SK-N-MC (cell line): ENCODE measurements at regions not wholly inside any gene's neighbourhood (a gene's known extent, or its start where the extent isn't known, plus 50 kb on each side); places are given as distances from the start of the nearest gene placed in this dataset.
"Not testable (repeated sequence)": the region's sequence is repeated elsewhere in the genome, so short reads cannot be mapped to it uniquely, and the experiment has no call there.

Experiments used
- DNase-seq: peaks from one replicate; pipeline ENCODE4 v3.0.0-alpha.2; 2011; ENCODE audit warnings: low read depth, low spot score
- H3K27ac ChIP-seq: fragments of 200-600 bp; sonication (generic); 2 replicates; pipeline ENCODE4 v1.5.1; 2016; ENCODE audit warnings: mixed run types
- H3K36me3 ChIP-seq: fragments of 200-600 bp; sonication (generic); 2 replicates; pipeline ENCODE4 v1.6.1; 2017; ENCODE audit warnings: antibody characterized with exemption, low read length, mixed read lengths; ENCODE audit not compliant: insufficient read depth
- H3K4me3 ChIP-seq: fragments of 200-600 bp; sonication (generic); 2 replicates; pipeline ENCODE4 v1.5.1; 2016
- H3K9ac ChIP-seq: fragments of 200-600 bp; sonication (generic); 2 replicates; pipeline ENCODE4 v1.8.0; 2017; ENCODE audit warnings: mixed run types, mixed read lengths; ENCODE audit not compliant: insufficient read length
- H3K9me3 ChIP-seq: fragments of 200-600 bp; sonication (generic); 2 replicates; pipeline ENCODE4 v1.6.1; 2017; ENCODE audit warnings: low read depth, mild to moderate bottlenecking, antibody characterized with exemption, low read length, moderate library complexity, mixed read lengths
- EZH2 ChIP-seq: fragments of 200-600 bp; sonication (generic); IDR thresholded peaks from one replicate; pipeline ENCODE4 v1.6.1; 2017; ENCODE audit warnings: antibody characterized with exemption
- FOXP2 ChIP-seq: optimal IDR thresholded peaks from 2 replicates; pipeline ENCODE3; 2011; ENCODE audit warnings: mild to moderate bottlenecking, moderate library complexity; ENCODE audit not compliant: insufficient read depth; ENCODE audit errors: extremely low read length, control extremely low read depth
- POLR2AphosphoS5 ChIP-seq: IDR thresholded peaks from 2 replicates; pipeline ENCODE4 v1.6.1; 2012; ENCODE audit warnings: mild to moderate bottlenecking, low read depth, low read length, borderline replicate concordance

- no peak for DNase-seq
- H3K36me3 ChIP-seq: no peaks in the 10 kb centered on the region
- H3K9me3 ChIP-seq: no peaks in the 10 kb centered on the region
Observed at GRCh38 chr20:43334080-43334479, 123.6 kb upstream of the SRSF6 start.

GRCh38 chr20:43331906-43332305 lies 125.8 kb upstream of the SRSF6 start:
- Histone ChIP-seq H3K36me3 (no peaks in the 10 kb centered on the region), H3K27ac (no peak overlapping the region), H3K9ac (no peak overlapping the region), H3K9me3 (no peaks in the 10 kb centered on the region), H3K4me3 (no peak overlapping the region)
- DNase-seq: no peak
- TF ChIP-seq FOXP2: no peak
- no peak for TF ChIP-seq POLR2AphosphoS5
- TF ChIP-seq EZH2: no peak

More at GRCh38 chr20:43334080-43334479, 123.6 kb upstream of the SRSF6 start:
- no peak overlapping the region for H3K4me3 ChIP-seq
- no peak for TF ChIP-seq FOXP2
- TF ChIP-seq POLR2AphosphoS5: no peak
- TF ChIP-seq EZH2: no peak
- H3K27ac ChIP-seq: no peak overlapping the region
- H3K9ac ChIP-seq: no peak overlapping the region

GRCh38 chr20:43328697-43329096 lies 129.0 kb upstream of the SRSF6 start:
- Histone ChIP-seq H3K9me3 (no peaks in the 10 kb centered on the region), H3K4me3 (no peak overlapping the region), H3K27ac (no peak overlapping the region), H3K36me3 (no peaks in the 10 kb centered on the region), H3K9ac (no peak overlapping the region)
- DNase-seq: no peak
- TF ChIP-seq POLR2AphosphoS5: no peak
- no peak for TF ChIP-seq EZH2
- TF ChIP-seq FOXP2: no peak

- DNase-seq, H3K9ac ChIP-seq, H3K36me3 ChIP-seq, H3K27ac ChIP-seq, H3K4me3 ChIP-seq, H3K9me3 ChIP-seq: not testable (repeated sequence)
Observed at GRCh38 chr20:43327234-43327633, 130.5 kb upstream of the SRSF6 start.

- no peaks in the 10 kb centered on the region for H3K36me3 ChIP-seq
- no peak for TF ChIP-seq EZH2
- no peak for TF ChIP-seq POLR2AphosphoS5
- TF ChIP-seq FOXP2: no peak
- DNase-seq: no peak
- no peak overlapping the region for H3K9ac ChIP-seq
- no peak overlapping the region for H3K4me3 ChIP-seq
- no peaks in the 10 kb centered on the region for H3K9me3 ChIP-seq
- H3K27ac ChIP-seq: no peak overlapping the region
Observed at GRCh38 chr20:43325926-43326325, 131.8 kb upstream of the SRSF6 start.

GRCh38 chr20:43323592-43323991 lies 133.9 kb upstream of the PTPRT start:
- no peaks in the 10 kb centered on the region for H3K36me3 ChIP-seq
- TF ChIP-seq FOXP2 (no peak), EZH2 (no peak), POLR2AphosphoS5 (no peak)
- no peak overlapping the region for H3K27ac ChIP-seq
- H3K9ac ChIP-seq: no peak overlapping the region
- H3K4me3 ChIP-seq: no peak overlapping the region
- H3K9me3 ChIP-seq: no peaks in the 10 kb centered on the region
- no peak for DNase-seq

GRCh38 chr20:43322851-43323250 lies 133.1 kb upstream of the PTPRT start:
- H3K4me3 ChIP-seq: no peak overlapping the region
- TF ChIP-seq FOXP2 (no peak), EZH2 (no peak), POLR2AphosphoS5 (no peak)
- no peaks in the 10 kb centered on the region for H3K36me3 ChIP-seq
- no peak overlapping the region for H3K27ac ChIP-seq
- H3K9me3 ChIP-seq: no peaks in the 10 kb centered on the region
- no peak overlapping the region for H3K9ac ChIP-seq
- DNase-seq: no peak

GRCh38 chr20:43320536-43320935 lies 130.8 kb upstream of the PTPRT start:
- Histone ChIP-seq H3K27ac (no peak overlapping the region), H3K36me3 (no peaks in the 10 kb centered on the region), H3K9ac (no peak overlapping the region), H3K9me3 (no peaks in the 10 kb centered on the region), H3K4me3 (no peak overlapping the region)
- DNase-seq: no peak
- no peak for TF ChIP-seq POLR2AphosphoS5
- TF ChIP-seq FOXP2: no peak
- no peak for TF ChIP-seq EZH2

GRCh38 chr20:43318755-43319297 lies 129.1 kb upstream of the PTPRT start:
- H3K4me3 ChIP-seq: no peak overlapping the region
- no peak for TF ChIP-seq FOXP2
- TF ChIP-seq EZH2: no peak
- no peak for TF ChIP-seq POLR2AphosphoS5
- H3K9me3 ChIP-seq: no peaks in the 10 kb centered on the region
- no peaks in the 10 kb centered on the region for H3K36me3 ChIP-seq
- H3K27ac ChIP-seq: no peak overlapping the region
- no peak overlapping the region for H3K9ac ChIP-seq
- no peak for DNase-seq

GRCh38 chr20:43316271-43316670 lies 126.6 kb upstream of the PTPRT start:
- H3K9me3 ChIP-seq: no peaks in the 10 kb centered on the region
- H3K36me3 ChIP-seq: no peaks in the 10 kb centered on the region
- H3K9ac ChIP-seq: no peak overlapping the region
- TF ChIP-seq POLR2AphosphoS5 (no peak), FOXP2 (no peak), EZH2 (no peak)
- no peak overlapping the region for H3K4me3 ChIP-seq
- H3K27ac ChIP-seq: no peak overlapping the region
- DNase-seq: no peak
